Kidney capillary endothelial cell (primary cell): ENCODE measurements at regions not wholly inside any gene's neighbourhood (a gene's known extent, or its start where the extent isn't known, plus 50 kb on each side); places are given as distances from the start of the nearest gene placed in this dataset.

Experiments used
- DNase-seq: peaks from one replicate; pipeline ENCODE4 v3.0.0-alpha.2; 2018; ENCODE audit warnings: low spot score

DNA sequence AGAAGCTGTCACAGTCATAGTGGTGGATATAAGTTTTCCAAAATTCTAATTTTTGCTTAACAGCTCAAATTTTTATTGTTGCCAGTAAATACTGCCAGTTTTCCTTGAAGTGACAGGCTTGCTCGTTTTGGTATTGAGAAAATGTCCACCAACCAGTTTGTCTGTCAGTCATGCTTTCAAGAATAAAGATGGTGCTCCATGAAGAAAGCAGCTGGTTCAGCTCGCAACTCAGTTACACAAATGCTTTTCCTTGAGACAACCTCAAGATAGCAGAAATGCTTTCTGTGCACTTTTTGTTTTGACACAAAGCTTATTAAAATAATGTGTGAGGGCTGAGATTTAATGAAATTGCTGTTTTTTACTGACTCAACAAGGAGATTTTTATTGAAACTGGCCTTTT lies 135.7 kb downstream of the LRRC70 start:
- DNase-seq = no peak

GRCh38 chr5:62708481-62709325 lies 130.1 kb downstream of the LRRC70 start:
- DNase-seq = no peak

DNA sequence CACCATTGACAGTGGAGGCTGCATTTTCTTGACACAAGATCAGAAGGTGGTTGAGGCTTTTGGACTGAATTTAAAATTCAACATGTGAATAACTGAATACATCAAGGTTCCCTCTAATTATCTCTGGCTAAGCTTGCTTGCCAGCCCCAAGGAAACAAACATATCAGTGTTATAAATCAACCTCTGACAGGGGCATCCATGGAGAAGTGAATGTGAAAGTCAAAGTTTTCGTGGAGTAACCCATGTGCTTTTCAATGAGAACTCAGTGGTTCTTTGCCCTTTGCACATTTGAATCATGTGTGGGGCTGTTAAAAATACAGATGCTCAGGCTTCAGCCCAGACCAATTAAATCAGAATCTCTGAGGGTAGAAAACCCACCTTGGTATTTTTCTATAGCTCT lies 128.9 kb downstream of the LRRC70 start:
- DNase-seq = no peak

DNA sequence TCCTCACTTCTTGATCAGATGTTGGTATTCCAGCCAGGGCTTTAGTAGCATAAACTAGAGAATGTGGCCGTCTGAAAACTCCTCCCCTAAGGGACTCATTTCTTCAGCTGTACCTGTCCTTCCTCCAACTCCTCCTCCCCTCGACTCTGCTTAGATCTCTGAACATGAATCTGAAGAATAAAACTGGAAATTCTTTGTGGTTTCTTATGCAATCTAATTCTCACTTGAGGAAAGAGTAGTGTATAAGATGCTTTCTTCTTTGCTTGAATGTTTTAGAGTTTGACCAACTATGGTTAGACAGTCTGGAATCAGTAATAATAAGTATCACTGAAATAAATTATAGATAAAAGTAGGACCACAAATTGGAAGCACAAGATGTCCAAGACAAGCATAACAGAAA lies 128.5 kb downstream of the LRRC70 start:
- DNase-seq = no peak

GRCh38 chr5:62705022-62705421 lies 126.4 kb downstream of the LRRC70 start:
- no peak for DNase-seq

DNA sequence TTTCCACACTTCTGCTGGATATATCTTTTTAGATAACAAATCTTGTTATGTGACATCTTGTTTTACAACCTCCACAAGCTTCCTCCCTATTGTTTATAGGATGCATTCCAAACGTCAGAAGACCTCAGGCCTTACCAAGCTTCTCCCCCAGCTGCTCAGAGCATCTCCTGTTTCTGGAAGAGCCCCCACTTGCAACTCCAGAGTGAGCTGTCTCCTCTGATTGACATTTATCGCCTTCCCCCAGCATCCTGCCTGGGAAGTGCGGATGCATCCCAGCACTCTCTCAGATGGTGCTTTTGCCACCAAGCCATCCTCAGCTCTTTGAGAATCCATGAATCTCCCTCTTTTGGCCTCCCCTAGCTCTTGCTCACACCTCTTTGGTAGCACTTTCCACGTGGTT lies 123.5 kb downstream of the LRRC70 start:
- DNase-seq = no peak

GRCh38 chr5:62701036-62701435 lies 122.4 kb downstream of the LRRC70 start:
- DNase-seq = no peak

DNA sequence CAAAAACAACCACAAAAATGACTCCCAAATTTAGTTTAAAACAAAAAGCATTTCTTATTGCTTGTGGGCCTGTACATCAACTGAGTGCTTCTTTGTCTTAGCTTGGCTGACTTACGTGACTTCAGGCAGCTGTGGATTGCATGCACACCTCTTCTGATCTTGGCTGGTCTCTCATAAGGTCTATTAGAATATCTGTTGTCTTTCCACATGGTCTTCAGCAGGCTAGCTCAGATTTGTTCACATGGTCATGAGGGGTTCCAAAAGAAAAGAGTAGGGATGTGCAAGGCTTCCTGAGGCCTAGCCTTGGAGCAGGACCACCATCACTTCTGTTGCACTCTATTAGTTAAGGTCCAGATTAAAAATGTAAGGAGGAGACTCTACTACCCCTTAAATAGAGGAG lies 120.1 kb downstream of the LRRC70 start:
- DNase-seq = no peak

GRCh38 chr5:62695274-62695673 lies 116.7 kb downstream of the LRRC70 start:
- DNase-seq = no peak

DNA sequence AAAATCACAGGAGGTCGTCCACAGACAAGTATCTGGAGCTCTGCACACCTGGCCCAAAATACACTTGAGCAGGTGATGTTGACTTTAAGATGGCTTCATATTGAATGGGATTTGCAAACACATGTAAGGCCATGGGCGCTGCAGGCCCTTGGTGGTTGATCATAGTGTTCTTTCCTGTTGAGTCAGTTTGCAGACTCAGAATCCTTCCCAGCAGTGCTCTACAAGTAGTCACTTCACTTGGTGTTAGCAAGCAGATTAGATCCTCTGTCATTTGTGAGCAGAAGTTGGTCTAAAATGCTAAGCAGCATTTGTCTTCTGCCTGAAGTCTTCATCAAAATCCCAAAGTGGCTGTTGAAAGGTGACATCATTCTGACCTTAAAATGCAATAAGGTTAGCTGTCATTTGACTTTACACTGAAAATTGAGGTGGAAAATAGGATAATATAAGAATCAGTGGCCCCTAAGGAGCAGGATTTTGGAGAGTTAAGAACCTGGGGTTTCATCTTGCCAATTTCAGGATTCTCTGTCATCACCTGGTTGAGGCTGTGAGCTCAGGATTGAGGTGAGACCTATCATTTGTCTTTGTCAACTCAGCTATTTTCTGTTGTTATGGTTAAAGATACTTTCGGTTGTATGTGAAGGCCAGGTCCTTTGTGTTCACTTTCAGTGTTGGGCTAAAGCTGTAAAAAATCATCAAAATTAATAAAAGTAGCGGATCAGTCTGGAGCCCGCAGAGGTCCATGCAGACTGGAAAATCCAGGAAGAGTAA lies 114.5 kb downstream of the LRRC70 start:
- no peak for DNase-seq

- DNase-seq = no peak
Observed at GRCh38 chr5:62691946-62692345, 113.3 kb downstream of the LRRC70 start.

GRCh38 chr5:62690421-62690820 lies 111.8 kb downstream of the LRRC70 start:
- DNase-seq = no peak

GRCh38 chr5:62689599-62690368 lies 111.2 kb downstream of the LRRC70 start:
- DNase-seq = no peak

DNA sequence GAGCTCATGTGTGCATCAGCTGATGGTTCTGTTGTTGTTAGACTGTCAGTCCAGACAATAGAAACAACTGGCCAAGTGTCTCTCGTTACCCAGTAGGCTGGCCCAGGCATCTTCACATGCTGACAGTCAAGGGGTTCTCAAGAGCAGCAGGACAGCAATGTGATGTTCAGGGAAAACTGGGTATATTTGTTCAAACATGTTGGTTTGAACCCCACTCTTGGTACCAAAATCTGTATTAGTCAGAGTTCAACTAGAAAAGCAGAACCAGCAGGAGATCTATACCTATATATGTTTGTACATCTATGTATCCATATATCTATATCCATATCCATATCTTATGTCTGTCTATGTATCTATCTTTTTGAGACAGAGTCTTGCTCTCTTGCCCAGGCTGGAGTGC lies 108.1 kb downstream of the LRRC70 start:
- no peak for DNase-seq

GRCh38 chr5:62685221-62685620 lies 106.6 kb downstream of the LRRC70 start:
- DNase-seq = no peak

- DNase-seq = no peak
Observed at GRCh38 chr5:62684310-62684709, 105.7 kb downstream of the LRRC70 start.

DNA sequence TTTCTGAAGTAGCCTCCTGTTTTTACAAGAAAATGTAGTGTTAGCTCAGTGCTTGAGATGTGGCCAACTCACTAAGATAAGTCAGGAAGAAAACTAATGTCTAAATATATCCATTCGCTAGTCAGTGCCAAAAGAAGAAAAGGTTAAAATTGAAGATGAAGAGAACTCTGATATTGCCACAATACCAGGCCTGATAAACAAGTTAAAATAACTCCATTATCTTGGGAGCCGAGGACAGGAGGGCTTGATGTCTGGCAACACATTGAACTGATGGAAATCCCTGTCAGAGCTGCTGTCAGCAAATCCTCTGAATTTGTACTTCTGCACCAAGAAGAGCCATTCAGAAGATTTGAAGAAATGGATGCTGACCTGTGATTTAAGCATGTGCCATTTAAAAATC lies 103.4 kb downstream of the LRRC70 start:
- DNase-seq = no peak

DNA sequence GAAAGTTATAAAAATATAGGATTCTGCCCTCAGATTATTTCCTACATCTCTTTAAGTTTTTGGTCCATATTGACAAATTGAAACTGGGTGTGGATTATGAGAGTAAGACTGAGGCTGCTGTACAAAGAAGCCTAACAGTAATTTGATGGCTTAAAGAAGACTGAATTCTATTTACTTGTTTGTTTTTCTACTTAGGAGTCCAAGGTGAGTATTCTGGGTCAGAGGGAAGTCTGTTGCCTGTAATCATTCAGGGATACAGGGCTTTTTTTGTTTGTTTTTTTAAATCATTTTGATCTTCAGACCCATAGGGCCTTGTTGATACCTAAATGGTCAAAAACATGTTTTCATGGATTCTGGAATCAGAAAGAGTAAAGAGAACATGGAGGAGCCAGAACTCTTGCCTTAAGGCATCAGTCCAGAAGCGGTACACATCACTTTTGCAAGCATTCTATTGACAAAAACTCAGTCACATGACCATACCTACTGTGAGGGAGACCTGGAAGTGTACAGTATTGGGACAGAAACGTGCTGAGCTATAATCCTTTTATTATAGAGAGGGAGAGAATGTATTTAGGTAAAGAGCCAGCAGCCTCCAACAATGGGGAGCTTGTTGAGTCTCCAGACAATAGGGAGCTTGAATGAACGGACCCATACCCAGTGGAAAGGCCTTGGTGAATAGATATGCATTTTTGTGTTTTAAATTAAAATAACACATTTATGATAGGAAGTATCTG lies 102.7 kb downstream of the LRRC70 start:
- no peak for DNase-seq

GRCh38 chr5:62680121-62680520 lies 101.5 kb downstream of the LRRC70 start:
- DNase-seq = no peak
